ENCODE measurements at regions not wholly inside any gene's neighbourhood (a gene's known extent, or its start where the extent isn't known, plus 50 kb on each side); places are given as distances from the start of the nearest gene placed in this dataset.
"Not testable (repeated sequence)": the region's sequence is repeated elsewhere in the genome, so short reads cannot be mapped to it uniquely, and the experiment has no call there.

DNA sequence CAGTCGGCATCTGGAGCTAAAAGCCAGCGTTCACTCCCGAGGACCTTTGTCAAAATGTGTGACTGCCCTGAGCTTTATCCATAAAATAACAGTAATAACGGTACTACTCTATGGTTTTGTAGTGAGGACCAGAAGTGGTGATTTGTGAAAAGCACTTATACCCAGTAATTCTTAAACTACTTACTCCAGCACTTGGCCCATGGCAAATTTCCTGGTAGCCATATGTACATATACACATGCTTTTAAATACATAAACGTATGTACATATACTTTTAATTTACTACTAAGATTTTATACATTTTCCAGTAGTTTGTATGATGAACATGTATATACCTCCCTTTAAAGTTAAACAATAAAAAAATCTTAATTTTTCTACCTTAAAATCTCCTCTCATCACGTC is 163.8 kb upstream of the TMEM132C start:
- Histone ChIP-seq H3K4me3 (no peak overlapping the region), H3K27ac (replicated peaks in 1 of 4) (no peak overlapping the region), H3K27me3 (no peaks in the 10 kb centered on the region), H3K9me3 (peaks cover 0 to 6% (median 3%) of the 10 kb centered on the region in 4 donors), H3K4me1 (no peaks in the 10 kb centered on the region), H3K36me3 (no peaks in the 10 kb centered on the region)
- DNase-seq (ENCODE audit: extremely low spot score) = no peak
- intact Hi-C loops (cut with DNase I) = no loop called here
- WGBS = 84% methylated on average over 6 of the region's 6 CpGs
- TF ChIP-seq, protein P1, sequence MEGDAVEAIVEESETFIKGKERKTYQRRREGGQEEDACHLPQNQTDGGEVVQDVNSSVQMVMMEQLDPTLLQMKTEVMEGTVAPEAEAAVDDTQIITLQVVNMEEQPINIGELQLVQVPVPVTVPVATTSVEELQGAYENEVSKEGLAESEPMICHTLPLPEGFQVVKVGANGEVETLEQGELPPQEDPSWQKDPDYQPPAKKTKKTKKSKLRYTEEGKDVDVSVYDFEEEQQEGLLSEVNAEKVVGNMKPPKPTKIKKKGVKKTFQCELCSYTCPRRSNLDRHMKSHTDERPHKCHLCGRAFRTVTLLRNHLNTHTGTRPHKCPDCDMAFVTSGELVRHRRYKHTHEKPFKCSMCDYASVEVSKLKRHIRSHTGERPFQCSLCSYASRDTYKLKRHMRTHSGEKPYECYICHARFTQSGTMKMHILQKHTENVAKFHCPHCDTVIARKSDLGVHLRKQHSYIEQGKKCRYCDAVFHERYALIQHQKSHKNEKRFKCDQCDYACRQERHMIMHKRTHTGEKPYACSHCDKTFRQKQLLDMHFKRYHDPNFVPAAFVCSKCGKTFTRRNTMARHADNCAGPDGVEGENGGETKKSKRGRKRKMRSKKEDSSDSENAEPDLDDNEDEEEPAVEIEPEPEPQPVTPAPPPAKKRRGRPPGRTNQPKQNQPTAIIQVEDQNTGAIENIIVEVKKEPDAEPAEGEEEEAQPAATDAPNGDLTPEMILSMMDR (IDR thresholded peaks at IDR 0.05) = no peak
- TF ChIP-seq EP300 (IDR thresholded peaks at IDR 0.05) (no peak), POLR2A (IDR thresholded peaks at IDR 0.05; ENCODE audit: low read depth) (no peak), POLR2AphosphoS5 (IDR thresholded peaks at IDR 0.05) (no peak)

DNA sequence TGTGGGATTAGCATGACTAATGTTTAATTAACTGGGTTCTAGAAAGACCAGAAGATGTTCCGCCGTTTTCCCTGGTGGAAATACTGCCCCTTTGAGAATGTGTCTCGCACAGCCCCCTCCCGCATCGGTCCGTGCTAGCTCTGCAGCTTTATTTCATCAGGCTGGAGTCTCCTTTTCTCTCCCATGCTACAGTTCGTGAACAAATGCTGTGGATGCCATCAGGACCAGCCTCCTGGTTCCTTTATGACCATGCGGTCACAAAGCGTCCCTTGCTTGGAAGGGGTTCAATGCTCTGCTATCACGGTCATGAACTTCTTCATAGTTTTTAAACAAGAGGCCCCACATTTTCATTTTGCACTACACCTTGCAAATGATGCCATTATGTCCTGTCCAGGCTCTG is 157.7 kb upstream of the TMEM132C start:
- TF ChIP-seq, protein P1 (IDR thresholded peaks at IDR 0.05) = no peak
- TF ChIP-seq POLR2A (IDR thresholded peaks at IDR 0.05; ENCODE audit: low read depth) (no peak), EP300 (IDR thresholded peaks at IDR 0.05) (no peak), POLR2AphosphoS5 (IDR thresholded peaks at IDR 0.05) (no peak)
- Histone ChIP-seq H3K9me3 (no peaks in the 10 kb centered on the region), H3K4me3 (no peak overlapping the region), H3K27ac (replicated peaks in 1 of 4) (no peak overlapping the region), H3K4me1 (no peaks in the 10 kb centered on the region), H3K36me3 (no peaks in the 10 kb centered on the region), H3K27me3 (peaks cover 0 to 27% (median 0%) of the 10 kb centered on the region in 4 donors)
- WGBS = 88% methylated on average over 10 of the region's 10 CpGs
- intact Hi-C loops (cut with DNase I) = no loop called here
- no peak for DNase-seq (ENCODE audit: extremely low spot score)

DNA sequence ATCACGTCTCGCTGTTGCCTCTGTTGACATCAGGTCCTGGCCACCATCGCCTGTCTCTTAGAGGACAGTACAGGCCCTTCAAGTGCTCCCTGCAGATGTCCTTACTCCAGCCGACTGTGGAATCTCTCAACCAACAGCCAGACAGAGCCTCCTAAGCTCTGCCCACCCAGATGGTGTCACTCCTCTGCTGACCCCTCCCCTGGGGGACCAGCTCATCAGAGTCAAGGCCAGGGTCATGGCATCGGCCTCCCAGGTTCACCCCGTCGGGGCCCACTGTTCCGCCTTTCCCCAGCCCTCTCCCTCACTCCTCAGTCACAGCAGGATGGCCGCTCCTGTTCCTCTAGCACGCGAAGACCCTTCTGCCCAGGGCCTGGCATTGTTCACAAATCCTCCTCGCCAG is 157.3 kb upstream of the TMEM132C start:
- no peak overlapping the region for H3K4me3 ChIP-seq
- peaks cover 0 to 27% (median 0%) of the 10 kb centered on the region in 4 donors for H3K27me3 ChIP-seq
- intact Hi-C loops (cut with DNase I) = no loop called here
- no peak overlapping the region for H3K27ac ChIP-seq (replicated peaks in 1 of 4)
- no peak for DNase-seq (ENCODE audit: extremely low spot score)
- H3K36me3 ChIP-seq = no peaks in the 10 kb centered on the region
- no peaks in the 10 kb centered on the region for H3K4me1 ChIP-seq
- TF ChIP-seq EP300 (IDR thresholded peaks at IDR 0.05) (no peak), POLR2AphosphoS5 (IDR thresholded peaks at IDR 0.05) (no peak), POLR2A (IDR thresholded peaks at IDR 0.05; ENCODE audit: low read depth) (no peak)
- TF ChIP-seq, protein P1 (IDR thresholded peaks at IDR 0.05) = no peak
- 81% methylated on average over 12 of the region's 12 CpGs for WGBS
- H3K9me3 ChIP-seq = no peaks in the 10 kb centered on the region

DNA sequence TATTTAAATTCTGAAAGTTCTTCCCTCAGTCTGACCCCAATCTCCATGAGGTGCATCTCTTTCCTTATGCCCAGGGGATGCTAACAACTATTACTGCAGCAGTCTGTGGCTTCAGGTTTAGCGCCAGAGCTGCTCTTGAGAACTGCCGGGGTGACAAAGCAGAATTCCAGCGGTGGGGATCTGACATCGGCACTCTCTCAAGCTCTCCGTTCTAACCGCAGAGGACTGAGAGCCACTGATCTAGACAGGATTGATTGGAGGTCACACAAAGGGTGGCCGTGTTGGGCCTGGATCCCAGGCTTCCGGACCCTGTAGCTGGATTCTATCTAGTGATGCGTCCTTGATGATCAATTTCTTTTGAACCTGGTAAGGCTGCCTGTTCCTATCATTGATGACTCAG is 155.6 kb upstream of the TMEM132C start:
- intact Hi-C loops (cut with DNase I) = no loop called here
- Histone ChIP-seq H3K4me1 (no peaks in the 10 kb centered on the region), H3K27me3 (peaks cover 0 to 27% (median 0%) of the 10 kb centered on the region in 4 donors), H3K4me3 (no peak overlapping the region), H3K36me3 (no peaks in the 10 kb centered on the region), H3K9me3 (no peaks in the 10 kb centered on the region), H3K27ac (replicated peaks in 1 of 4) (no peak overlapping the region)
- DNase-seq (ENCODE audit: extremely low spot score) = no peak
- WGBS = 62% methylated on average over 9 of the region's 9 CpGs
- no peak for TF ChIP-seq EP300 (IDR thresholded peaks at IDR 0.05)
- no peak for TF ChIP-seq POLR2AphosphoS5 (IDR thresholded peaks at IDR 0.05)
- TF ChIP-seq POLR2A (IDR thresholded peaks at IDR 0.05; ENCODE audit: low read depth) = no peak
- TF ChIP-seq, protein P1 (IDR thresholded peaks at IDR 0.05) = no peak

DNA sequence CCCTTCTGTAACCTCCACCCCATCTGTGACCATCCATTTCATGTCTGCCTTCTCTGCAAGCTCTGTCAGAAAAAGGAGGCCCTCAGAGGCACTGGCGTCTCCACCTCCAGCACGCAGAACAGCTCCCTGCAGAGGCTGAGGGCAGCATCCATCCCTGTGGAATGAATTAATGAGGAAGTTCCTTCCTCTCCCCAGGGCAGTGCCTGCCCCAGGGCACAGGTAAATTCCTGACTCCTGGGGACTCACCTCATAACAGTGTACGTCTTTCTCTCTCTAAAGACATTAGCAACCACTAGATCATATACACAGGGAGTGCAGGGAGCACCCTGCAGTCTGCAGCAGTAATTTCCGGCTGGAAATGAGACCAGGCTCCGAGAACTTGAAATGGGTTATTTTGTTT is 155.0 kb upstream of the TMEM132C start:
- Histone ChIP-seq H3K4me1 (no peaks in the 10 kb centered on the region), H3K4me3 (no peak overlapping the region), H3K9me3 (no peaks in the 10 kb centered on the region), H3K27me3 (peaks cover 0 to 27% (median 0%) of the 10 kb centered on the region in 4 donors), H3K27ac (replicated peaks in 1 of 4) (no peak overlapping the region), H3K36me3 (no peaks in the 10 kb centered on the region)
- intact Hi-C loops (cut with DNase I) = no loop called here
- 34% methylated on average over 5 of the region's 5 CpGs for WGBS
- TF ChIP-seq POLR2A (IDR thresholded peaks at IDR 0.05; ENCODE audit: low read depth) = no peak
- TF ChIP-seq, protein P1 (IDR thresholded peaks at IDR 0.05) = no peak
- TF ChIP-seq EP300 (IDR thresholded peaks at IDR 0.05) = no peak
- TF ChIP-seq POLR2AphosphoS5 (IDR thresholded peaks at IDR 0.05) = no peak
- DNase-seq (ENCODE audit: extremely low spot score) = no peak

DNA sequence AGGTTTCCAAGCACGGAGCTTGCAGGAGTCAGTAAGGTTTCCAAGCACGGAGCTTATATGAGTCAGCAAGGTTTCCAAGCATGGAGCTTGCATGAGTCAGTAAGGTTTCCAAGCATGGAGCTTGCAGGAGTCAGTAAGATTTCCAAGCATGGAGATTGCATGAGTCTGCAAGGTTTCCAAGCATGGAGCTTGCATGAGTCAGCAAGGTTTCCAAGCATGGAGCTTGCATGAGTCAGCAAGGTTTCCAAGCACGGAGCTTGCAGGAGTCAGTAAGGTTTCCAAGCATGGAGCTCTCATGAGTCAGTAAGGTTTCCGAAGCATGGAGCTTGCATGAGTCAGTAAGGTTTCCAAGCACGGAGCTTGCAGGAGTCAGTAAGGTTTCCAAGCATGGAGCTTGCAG is 153.7 kb upstream of the TMEM132C start:
- WGBS = 78% methylated on average over 5 of the region's 5 CpGs
- DNase-seq (ENCODE audit: extremely low spot score); H3K4me1 ChIP-seq; H3K9me3 ChIP-seq; H3K36me3 ChIP-seq; H3K4me3 ChIP-seq; intact Hi-C loops (cut with DNase I); H3K27ac ChIP-seq (replicated peaks in 1 of 4): not testable (repeated sequence)
- H3K27me3 ChIP-seq = peaks cover 0 to 27% (median 0%) of the 10 kb centered on the region in 4 donors
